Mucosa of rectum (tissue), 2 donors: ENCODE measurements at regions not wholly inside any gene's neighbourhood (a gene's known extent, or its start where the extent isn't known, plus 50 kb on each side); places are given as distances from the start of the nearest gene placed in this dataset.

Source experiments
- H3K27ac ChIP-seq, 2 donors: one replicate each; pipeline ENCODE4 v1.7.0; 2013; ENCODE audit warnings: inconsistent platforms in 2 of 2, low read depth in 2 of 2, low read length in 2 of 2
- H3K27me3 ChIP-seq, 2 donors: one replicate each; pipeline ENCODE4 v1.7.0; 2013; ENCODE audit warnings: low read length in 2 of 2; ENCODE audit not compliant: control insufficient read depth in 2 of 2, insufficient read depth in 2 of 2
- H3K36me3 ChIP-seq, 2 donors: one replicate each; pipeline ENCODE4 v1.7.0; 2013; ENCODE audit warnings: low read length in 2 of 2; ENCODE audit not compliant: control insufficient read depth in 2 of 2, insufficient read depth in 2 of 2
- H3K4me1 ChIP-seq, 2 donors: one replicate each; pipeline ENCODE4 v1.7.0; 2013; ENCODE audit warnings: low read length in 2 of 2, mild to moderate bottlenecking in 1 of 2; ENCODE audit not compliant: control insufficient read depth in 2 of 2, insufficient read depth in 2 of 2
- H3K4me3 ChIP-seq, 2 donors: one replicate each; pipeline ENCODE4 v1.7.0; 2013; ENCODE audit warnings: low read length in 2 of 2
- H3K9ac ChIP-seq, 2 donors: one replicate each; pipeline ENCODE4 v1.7.0; 2013; ENCODE audit warnings: low read length in 2 of 2, low read depth in 1 of 2, mild to moderate bottlenecking in 1 of 2
- H3K9me3 ChIP-seq, 2 donors: one replicate each; pipeline ENCODE4 v1.7.0; 2013; ENCODE audit warnings: low read length in 2 of 2; ENCODE audit not compliant: control insufficient read depth in 2 of 2
- donor health status: healthy.
- donor health status: Normal muscosa, but diverticular disease.

DNA sequence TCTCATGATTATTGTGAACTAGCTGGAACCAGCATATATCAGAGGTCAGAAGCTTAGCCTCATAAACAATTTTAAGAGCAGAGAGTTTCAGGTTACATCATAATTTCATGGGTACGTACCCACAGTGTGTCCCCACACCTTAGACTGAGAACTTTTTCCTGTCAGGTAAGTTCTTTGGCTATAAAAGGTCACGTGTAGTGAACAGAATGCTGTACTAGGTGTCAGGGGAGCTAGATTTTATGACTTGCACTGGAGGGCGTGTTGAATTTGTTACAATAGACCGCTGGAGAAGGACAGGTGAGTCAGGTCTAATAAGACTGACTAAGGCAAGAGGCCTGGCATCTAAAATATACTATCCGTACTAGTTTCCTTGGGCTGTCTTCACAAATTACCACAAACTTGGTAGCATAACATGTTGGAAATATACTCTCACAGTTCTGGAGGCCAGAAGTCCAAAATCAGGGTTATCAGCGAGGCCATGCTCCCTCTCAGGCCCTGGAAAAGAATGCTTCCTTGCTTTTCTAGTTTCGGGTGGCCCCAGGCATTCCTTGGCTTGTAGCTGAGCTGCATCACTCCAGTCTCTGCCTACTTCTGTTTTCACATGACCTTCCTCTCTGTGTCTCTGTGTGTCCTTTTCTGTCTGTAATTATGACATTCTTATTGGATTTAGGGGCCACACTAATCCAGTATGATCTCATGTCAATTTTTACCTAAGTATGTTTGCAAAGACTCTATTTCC, 512.0 kb upstream of the NR3C2 start:
- Histone ChIP-seq H3K9ac (peak overlapping the region in 1 of 2 donors; percentile 25), H3K36me3 (no peaks in the 10 kb centered on the region), H3K27me3 (no peaks in the 10 kb centered on the region), H3K4me1 (peaks cover 5 to 13% of the 10 kb centered on the region in 2 donors), H3K27ac (peak overlapping the region; percentile 80 to 90), H3K4me3 (no peak overlapping the region), H3K9me3 (no peaks in the 10 kb centered on the region)

DNA sequence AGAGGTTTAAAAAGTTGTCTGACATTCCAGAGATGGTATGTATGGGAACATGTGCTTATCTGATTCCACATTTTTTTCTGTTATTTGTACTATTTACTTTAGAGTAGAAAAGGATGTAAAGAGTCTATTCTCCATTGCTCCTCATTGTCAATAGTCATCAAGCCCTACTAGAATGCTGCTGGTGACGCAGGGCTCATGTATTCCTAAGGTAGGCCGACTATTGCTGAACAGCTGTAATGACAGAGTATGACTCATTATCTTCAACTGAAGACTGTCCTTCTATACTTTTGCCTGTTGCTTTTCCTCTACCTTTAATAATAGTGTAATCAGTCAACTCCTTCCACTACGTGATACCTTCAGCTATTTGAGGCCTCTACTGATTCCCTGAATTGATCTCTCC, 509.1 kb upstream of the NR3C2 start:
- Histone ChIP-seq H3K27me3 (no peaks in the 10 kb centered on the region), H3K27ac (no peak overlapping the region), H3K4me3 (no peak overlapping the region), H3K9me3 (no peaks in the 10 kb centered on the region), H3K36me3 (no peaks in the 10 kb centered on the region), H3K4me1 (peaks cover 5 to 13% of the 10 kb centered on the region in 2 donors), H3K9ac (no peak overlapping the region)

DNA sequence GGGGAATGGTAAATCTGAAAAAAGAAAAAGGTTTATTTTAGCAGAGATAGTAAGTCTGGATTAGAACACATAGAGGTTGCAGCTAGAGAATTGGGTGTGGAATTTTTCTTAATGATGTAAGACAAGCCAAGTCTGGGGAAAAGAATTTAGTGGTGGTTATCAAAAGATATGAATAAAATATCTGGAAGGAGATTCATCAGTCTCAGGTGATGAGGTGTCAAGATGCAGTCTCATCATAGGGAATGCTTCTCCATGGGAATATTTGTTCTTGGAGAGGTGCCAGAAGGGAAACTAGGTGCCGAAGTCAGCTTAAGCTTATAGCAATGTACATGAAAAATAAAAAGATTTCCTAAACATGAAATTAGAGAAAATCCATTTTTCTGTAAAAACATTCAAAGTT, 504.1 kb upstream of the NR3C2 start:
- Histone ChIP-seq H3K4me1 (no peaks in the 10 kb centered on the region), H3K9me3 (no peaks in the 10 kb centered on the region), H3K9ac (no peak overlapping the region), H3K36me3 (no peaks in the 10 kb centered on the region), H3K27me3 (no peaks in the 10 kb centered on the region), H3K27ac (no peak overlapping the region), H3K4me3 (no peak overlapping the region)

DNA sequence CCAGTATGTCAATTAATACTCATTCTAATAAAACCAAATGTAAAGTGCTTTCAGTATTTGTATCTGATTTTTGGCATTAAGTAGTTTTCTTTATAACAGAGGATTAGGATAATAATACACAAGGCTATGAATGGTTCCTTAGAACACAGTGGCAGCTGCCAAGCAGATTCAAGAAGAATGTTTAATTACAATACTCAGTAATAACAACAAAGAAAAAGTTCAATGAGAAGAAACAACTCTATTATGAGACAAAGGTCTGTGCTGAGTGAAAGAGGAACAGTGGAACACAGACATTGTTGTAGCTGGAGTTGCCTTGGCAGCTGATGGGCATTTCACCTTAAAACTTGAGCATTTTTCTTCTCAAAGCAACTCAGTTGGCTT, 502.6 kb upstream of the NR3C2 start:
- no peak overlapping the region for H3K9ac ChIP-seq
- no peak overlapping the region for H3K27ac ChIP-seq
- no peaks in the 10 kb centered on the region for H3K27me3 ChIP-seq
- H3K36me3 ChIP-seq: no peaks in the 10 kb centered on the region
- H3K4me1 ChIP-seq: no peaks in the 10 kb centered on the region
- H3K9me3 ChIP-seq: no peaks in the 10 kb centered on the region
- no peak overlapping the region for H3K4me3 ChIP-seq

DNA sequence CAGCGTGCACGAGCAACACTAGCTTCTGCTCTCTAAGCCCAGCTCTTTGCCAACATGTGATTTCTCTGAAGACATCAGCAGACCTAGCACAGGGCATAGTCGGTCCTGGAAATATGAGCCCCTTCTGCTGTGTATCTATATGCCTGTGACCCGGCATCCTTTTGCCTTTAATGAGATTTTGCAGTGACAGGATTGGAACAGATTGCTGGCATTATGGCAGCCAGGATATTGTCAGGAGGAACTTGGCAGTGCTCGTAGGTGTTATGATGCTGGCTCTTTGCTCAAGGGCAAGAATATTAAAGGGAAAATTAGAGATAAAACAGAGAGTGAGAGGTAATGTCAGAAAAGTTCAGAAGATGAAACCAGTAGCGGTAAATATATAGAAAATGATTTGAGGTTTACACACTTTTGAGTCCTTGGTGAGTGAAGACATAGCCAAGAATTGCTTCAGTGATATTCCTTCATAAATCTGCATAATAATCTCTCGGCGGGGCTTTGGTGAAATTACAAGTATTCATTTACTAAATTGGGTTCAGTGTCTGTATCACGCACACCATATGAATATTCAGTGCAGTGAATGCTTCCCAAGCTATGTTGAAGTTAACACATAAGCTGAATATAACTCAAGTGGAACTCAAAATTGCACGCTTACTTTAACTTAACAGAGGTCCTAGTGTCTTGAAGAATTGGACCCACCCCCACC, 502.1 kb upstream of the NR3C2 start:
- peaks cover 0 to 2% of the 10 kb centered on the region in 2 donors for H3K4me1 ChIP-seq
- no peak overlapping the region for H3K27ac ChIP-seq
- no peak overlapping the region for H3K9ac ChIP-seq
- H3K27me3 ChIP-seq: no peaks in the 10 kb centered on the region
- H3K36me3 ChIP-seq: no peaks in the 10 kb centered on the region
- no peak overlapping the region for H3K4me3 ChIP-seq
- H3K9me3 ChIP-seq: no peaks in the 10 kb centered on the region

DNA sequence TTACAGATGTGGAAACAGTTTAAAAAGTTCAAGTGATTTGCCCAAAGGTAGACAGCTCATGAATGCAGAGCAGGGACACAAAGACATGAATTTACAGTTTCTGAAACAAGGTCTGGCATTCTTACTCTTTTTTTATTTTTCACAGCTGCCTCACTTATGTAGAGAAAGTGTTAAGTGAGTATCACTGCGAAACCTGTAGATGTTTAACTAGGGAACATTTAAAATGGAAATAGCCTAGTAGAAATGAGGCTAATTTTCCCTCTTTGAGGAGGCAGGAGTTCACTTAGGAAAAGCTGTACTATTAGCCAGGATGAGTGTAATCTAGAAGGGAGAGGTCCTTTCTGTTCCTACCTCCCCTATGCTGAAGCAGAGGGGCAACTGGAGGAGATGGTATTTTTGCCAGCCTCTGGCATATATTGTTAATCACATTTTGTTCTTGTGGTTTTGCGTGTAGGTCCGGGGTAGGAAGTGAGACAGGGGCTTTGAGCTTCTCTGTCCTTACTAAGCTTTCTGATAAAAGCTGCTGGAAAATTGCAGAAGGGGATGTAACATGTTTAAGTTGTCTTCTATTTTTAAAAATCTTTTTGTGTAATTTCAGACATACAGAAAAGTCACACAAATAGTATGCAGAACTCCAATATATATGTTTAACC, 492.8 kb upstream of the NR3C2 start:
- peaks cover 0 to 4% of the 10 kb centered on the region in 2 donors for H3K4me1 ChIP-seq
- H3K27ac ChIP-seq: no peak overlapping the region
- H3K9me3 ChIP-seq: no peaks in the 10 kb centered on the region
- no peak overlapping the region for H3K9ac ChIP-seq
- no peaks in the 10 kb centered on the region for H3K27me3 ChIP-seq
- no peaks in the 10 kb centered on the region for H3K36me3 ChIP-seq
- no peak overlapping the region for H3K4me3 ChIP-seq

DNA sequence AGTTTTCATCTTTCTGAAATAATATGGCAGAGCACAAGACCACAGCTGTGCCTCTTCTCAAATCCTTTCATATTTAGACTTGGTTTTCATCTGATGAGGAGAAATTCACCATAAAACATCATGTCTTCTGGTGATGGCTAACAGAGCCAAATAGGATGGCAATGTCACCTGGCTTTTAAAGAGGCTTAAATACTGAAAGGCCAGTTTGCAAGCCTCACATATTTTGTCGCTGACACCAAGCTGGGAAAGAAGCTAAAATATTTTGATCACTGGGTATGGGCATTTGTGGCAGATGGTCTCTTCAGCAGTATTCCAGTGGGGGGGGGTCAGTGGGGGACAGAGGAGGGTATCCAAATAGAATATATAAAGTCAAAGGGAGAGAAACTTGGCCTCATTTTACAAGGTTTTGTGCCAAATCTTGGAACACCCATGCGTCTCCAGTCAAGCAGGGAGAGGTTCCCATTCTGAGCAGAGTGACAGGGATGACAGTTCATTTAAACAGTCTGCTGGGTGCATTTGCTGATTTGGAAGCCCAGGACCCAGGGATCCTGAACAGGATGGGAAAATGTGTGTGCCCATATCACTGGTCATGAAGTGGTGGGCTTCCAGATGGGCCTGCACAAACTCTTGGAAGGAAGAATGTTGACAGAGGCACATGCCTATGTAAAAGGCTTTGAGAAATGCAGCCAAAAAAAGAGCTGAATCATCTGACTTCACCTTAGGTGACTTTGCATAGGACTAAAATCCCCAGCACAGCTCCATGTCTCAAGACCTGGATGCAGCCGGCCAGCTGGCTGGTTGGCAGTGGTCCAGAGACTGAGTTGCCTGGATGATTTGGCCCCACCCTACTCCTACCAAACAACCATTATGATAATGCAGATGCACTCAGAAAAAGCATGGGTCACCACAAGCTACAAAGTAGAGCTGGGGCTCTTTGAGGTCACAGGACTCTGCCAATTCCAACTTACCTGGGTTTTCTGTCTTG, 484.4 kb upstream of the NR3C2 start:
- Histone ChIP-seq H3K9me3 (no peaks in the 10 kb centered on the region), H3K36me3 (no peaks in the 10 kb centered on the region), H3K27ac (no peak overlapping the region), H3K27me3 (no peaks in the 10 kb centered on the region), H3K4me3 (no peak overlapping the region), H3K9ac (no peak overlapping the region), H3K4me1 (peaks cover 0 to 9% of the 10 kb centered on the region in 2 donors)

DNA sequence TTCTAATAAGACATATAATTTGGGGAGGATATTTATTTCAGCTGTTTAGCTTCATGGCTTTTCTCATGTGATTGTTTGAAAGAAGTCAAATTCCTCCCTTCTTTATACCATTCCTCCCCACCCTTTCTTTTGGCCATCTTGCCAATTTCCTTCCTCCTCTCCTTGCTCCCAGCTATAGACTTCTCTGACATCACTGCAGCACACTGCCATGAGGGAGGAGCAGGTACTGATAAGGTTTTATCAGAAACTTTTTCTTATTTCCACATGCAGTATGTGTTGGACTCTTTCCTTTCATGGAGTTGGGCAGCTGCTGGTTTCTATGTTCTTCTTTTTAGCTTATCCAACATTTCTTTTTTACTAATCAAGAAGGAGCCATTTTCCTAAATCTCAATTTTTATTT, 481.7 kb upstream of the NR3C2 start:
- H3K9ac ChIP-seq: no peak overlapping the region
- H3K4me1 ChIP-seq: peaks cover 0 to 9% of the 10 kb centered on the region in 2 donors
- H3K4me3 ChIP-seq: no peak overlapping the region

DNA sequence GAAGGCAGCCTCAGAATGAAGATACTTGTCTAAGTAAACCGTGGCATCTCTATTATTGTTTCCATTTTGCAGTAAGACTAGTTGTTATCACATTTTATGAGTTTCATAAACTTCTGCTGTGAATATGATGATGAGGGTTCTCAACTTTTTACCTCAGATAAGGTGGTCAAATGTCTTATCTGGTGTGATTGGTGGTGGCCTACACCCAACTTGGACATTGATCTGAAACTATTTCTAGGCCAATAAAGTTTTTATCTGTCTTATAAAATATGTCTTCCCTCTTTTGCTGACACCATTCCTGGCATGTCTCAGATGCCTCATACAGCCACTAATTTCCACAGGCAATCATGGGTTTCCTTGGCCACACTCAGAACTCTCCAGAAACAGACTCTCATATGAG, 480.3 kb upstream of the NR3C2 start:
- Histone ChIP-seq H3K27ac (peak overlapping the region; percentile 54 to 55), H3K9ac (no peak overlapping the region), H3K36me3 (no peaks in the 10 kb centered on the region)

More for the DNA sequence above, 481.7 kb upstream of the NR3C2 start:
- Histone ChIP-seq H3K27ac (no peak overlapping the region), H3K36me3 (no peaks in the 10 kb centered on the region), H3K27me3 (no peaks in the 10 kb centered on the region), H3K9me3 (no peaks in the 10 kb centered on the region)

More for the DNA sequence above, 480.3 kb upstream of the NR3C2 start:
- Histone ChIP-seq H3K9me3 (no peaks in the 10 kb centered on the region), H3K4me3 (no peak overlapping the region), H3K4me1 (peaks cover 0 to 9% of the 10 kb centered on the region in 2 donors), H3K27me3 (no peaks in the 10 kb centered on the region)
